ENCODE measurements at regions not wholly inside any gene's neighbourhood (a gene's known extent, or its start where the extent isn't known, plus 50 kb on each side); places are given as distances from the start of the nearest gene placed in this dataset.

DNA sequence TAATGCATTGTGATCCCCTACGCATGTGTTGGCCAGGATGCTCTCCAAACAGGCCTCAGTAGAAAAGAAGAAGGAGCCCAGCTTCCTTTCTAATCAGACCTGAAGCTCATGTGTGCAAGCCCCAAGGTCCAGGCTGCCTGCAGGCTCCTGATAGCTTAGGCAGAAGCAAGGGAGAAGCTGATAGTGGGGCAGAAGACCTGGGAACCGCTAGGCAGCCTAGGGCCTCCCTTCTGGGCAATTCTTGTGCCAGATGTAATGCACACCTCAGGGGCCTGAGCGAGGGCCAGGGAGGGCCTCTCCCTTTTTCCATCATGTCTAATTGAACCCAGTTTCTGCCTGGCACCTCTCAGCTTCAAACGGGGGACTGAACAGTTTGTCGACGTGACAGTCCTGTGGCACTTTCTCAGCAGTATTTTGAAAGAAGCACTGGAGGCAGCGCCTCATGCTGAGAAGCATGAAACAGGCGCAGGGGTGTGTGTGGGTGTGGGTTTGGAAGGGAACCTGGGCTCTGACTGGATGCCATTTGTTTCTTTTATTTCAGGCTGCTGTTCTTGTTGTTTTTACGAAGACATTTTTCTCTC lies 212.8 kb downstream of the PIK3R1 start:
- TF ChIP-seq TAF1 (IDR thresholded peaks at IDR 0.05; ENCODE audit: borderline replicate concordance, insufficient read depth, low read length): no peak
- TF ChIP-seq, protein P1, sequence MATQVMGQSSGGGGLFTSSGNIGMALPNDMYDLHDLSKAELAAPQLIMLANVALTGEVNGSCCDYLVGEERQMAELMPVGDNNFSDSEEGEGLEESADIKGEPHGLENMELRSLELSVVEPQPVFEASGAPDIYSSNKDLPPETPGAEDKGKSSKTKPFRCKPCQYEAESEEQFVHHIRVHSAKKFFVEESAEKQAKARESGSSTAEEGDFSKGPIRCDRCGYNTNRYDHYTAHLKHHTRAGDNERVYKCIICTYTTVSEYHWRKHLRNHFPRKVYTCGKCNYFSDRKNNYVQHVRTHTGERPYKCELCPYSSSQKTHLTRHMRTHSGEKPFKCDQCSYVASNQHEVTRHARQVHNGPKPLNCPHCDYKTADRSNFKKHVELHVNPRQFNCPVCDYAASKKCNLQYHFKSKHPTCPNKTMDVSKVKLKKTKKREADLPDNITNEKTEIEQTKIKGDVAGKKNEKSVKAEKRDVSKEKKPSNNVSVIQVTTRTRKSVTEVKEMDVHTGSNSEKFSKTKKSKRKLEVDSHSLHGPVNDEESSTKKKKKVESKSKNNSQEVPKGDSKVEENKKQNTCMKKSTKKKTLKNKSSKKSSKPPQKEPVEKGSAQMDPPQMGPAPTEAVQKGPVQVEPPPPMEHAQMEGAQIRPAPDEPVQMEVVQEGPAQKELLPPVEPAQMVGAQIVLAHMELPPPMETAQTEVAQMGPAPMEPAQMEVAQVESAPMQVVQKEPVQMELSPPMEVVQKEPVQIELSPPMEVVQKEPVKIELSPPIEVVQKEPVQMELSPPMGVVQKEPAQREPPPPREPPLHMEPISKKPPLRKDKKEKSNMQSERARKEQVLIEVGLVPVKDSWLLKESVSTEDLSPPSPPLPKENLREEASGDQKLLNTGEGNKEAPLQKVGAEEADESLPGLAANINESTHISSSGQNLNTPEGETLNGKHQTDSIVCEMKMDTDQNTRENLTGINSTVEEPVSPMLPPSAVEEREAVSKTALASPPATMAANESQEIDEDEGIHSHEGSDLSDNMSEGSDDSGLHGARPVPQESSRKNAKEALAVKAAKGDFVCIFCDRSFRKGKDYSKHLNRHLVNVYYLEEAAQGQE (IDR thresholded peaks at IDR 0.05; ENCODE audit: insufficient read depth in 1 of 2, low read depth in 2 of 2, low read length in 2 of 2): no peak
- TF ChIP-seq POLR2AphosphoS5 (IDR thresholded peaks at IDR 0.05; ENCODE audit: low read depth, low read length): no peak

All from PFSK-1 (cell line).